Astrocyte (in vitro differentiated cells and primary cell): ENCODE measurements at regions not wholly inside any gene's neighbourhood (a gene's known extent, or its start where the extent isn't known, plus 50 kb on each side); places are given as distances from the start of the nearest gene placed in this dataset.

Experiments used
- DNase-seq: peaks from one replicate; pipeline ENCODE4 v3.0.0-alpha.2; 2010; ENCODE audit warnings: low read depth
- FAIRE-seq: peaks from 2 replicates; lab custom pipeline; 2011; peaks lifted over from hg19 to GRCh38; lab: Jason Lieb, UNC
- H2AFZ ChIP-seq: 2 replicates; pipeline ENCODE4 v1.6.0; 2012; ENCODE audit warnings: low read depth, low read length, inconsistent platforms
- H3K27ac ChIP-seq: 2 replicates; pipeline ENCODE4 v1.5.1; 2011; ENCODE audit warnings: low read depth, low read length, inconsistent platforms
- H3K27me3 ChIP-seq: 2 replicates; pipeline ENCODE4 v1.6.0; 2011; ENCODE audit warnings: low read length, inconsistent platforms; ENCODE audit not compliant: insufficient read depth
- H3K36me3 ChIP-seq: 2 replicates; pipeline ENCODE4 v1.5.1; 2011; ENCODE audit warnings: low read length, inconsistent platforms; ENCODE audit not compliant: insufficient read depth
- H3K4me1 ChIP-seq: 2 replicates; pipeline ENCODE4 v1.5.1; 2011; ENCODE audit warnings: low read length, inconsistent platforms; ENCODE audit not compliant: insufficient read depth
- H3K4me2 ChIP-seq: 2 replicates; pipeline ENCODE4 v1.6.0; 2012; ENCODE audit warnings: low read length, inconsistent platforms
- H3K4me3 ChIP-seq: 2 replicates; pipeline ENCODE4 v1.5.1; 2011; ENCODE audit warnings: low read depth, mild to moderate bottlenecking, low read length, inconsistent platforms; ENCODE audit not compliant: insufficient read depth
- H3K79me2 ChIP-seq: 2 replicates; pipeline ENCODE4 v1.6.0; 2012; ENCODE audit warnings: mild to moderate bottlenecking, low read length, inconsistent platforms; ENCODE audit not compliant: insufficient read depth
- H3K9ac ChIP-seq: 2 replicates; pipeline ENCODE4 v1.6.0; 2012; ENCODE audit warnings: mild to moderate bottlenecking, low read length, inconsistent platforms
- H3K9me3 ChIP-seq: 2 replicates; pipeline ENCODE4 v1.5.1; 2012; ENCODE audit warnings: low read depth, mild to moderate bottlenecking, low read length, inconsistent platforms; ENCODE audit not compliant: insufficient read depth
- H4K20me1 ChIP-seq: 2 replicates; pipeline ENCODE4 v1.6.0; 2012; ENCODE audit warnings: low read length, inconsistent platforms; ENCODE audit not compliant: insufficient read depth
- H3K27ac Mint-ChIP-seq: one replicate; pipeline ENCODE4 v1.8.0; 2021; ENCODE audit warnings: mild to moderate bottlenecking, mixed read lengths; ENCODE audit not compliant: unreplicated experiment
- H3K27me3 Mint-ChIP-seq: one replicate; pipeline ENCODE4 v1.8.0; 2021; ENCODE audit warnings: low read depth, mixed read lengths; ENCODE audit not compliant: unreplicated experiment
- H3K36me3 Mint-ChIP-seq: one replicate; pipeline ENCODE4 v1.8.0; 2021; ENCODE audit warnings: low read depth, mixed read lengths; ENCODE audit not compliant: unreplicated experiment
- H3K4me1 Mint-ChIP-seq: one replicate; pipeline ENCODE4 v1.8.0; 2021; ENCODE audit warnings: low read depth, mixed read lengths; ENCODE audit not compliant: unreplicated experiment
- H3K4me3 Mint-ChIP-seq: one replicate; pipeline ENCODE4 v1.8.0; 2021; ENCODE audit warnings: mild to moderate bottlenecking, moderate library complexity, mixed read lengths; ENCODE audit not compliant: unreplicated experiment
- H3K9me3 Mint-ChIP-seq: one replicate; pipeline ENCODE4 v1.8.0; 2021; ENCODE audit warnings: mild to moderate bottlenecking, mixed read lengths; ENCODE audit not compliant: unreplicated experiment
- EZH2 ChIP-seq: IDR thresholded peaks from 2 replicates; pipeline ENCODE4 v1.6.1; 2012; ENCODE audit warnings: mild to moderate bottlenecking, low read length, inconsistent platforms; ENCODE audit not compliant: insufficient read depth
- TF ChIP-seq, protein P1 (sequence below): IDR thresholded peaks from 2 replicates; pipeline ENCODE4 v1.5.1; 2011; ENCODE audit warnings: low read depth, mild to moderate bottlenecking, inconsistent platforms, low read length, moderate library complexity; ENCODE audit not compliant: insufficient read depth

GRCh38 chr4:3697033-3697432 lies 69.2 kb upstream of the ADRA2C start:
- Histone ChIP-seq H3K27me3 (no peaks in the 10 kb centered on the region), H2AFZ (no peak overlapping the region), H3K27ac (no peak overlapping the region), H3K4me3 (no peak overlapping the region), H3K9ac (no peak overlapping the region), H3K36me3 (no peaks in the 10 kb centered on the region), H4K20me1 (no peaks in the 10 kb centered on the region), H3K4me1 (no peaks in the 10 kb centered on the region), H3K79me2 (no peaks in the 10 kb centered on the region), H3K4me2 (no peak overlapping the region), H3K9me3 (peaks cover 9% of the 10 kb centered on the region)
- H3K36me3 Mint-ChIP-seq, result peaks cover 1% of the 10 kb centered on the region
- no peak overlapping the region for H3K4me3 Mint-ChIP-seq
- H3K27me3 Mint-ChIP-seq, result peaks cover 20% of the 10 kb centered on the region
- no peak overlapping the region for H3K27ac Mint-ChIP-seq
- no peak for TF ChIP-seq EZH2
- TF ChIP-seq, protein P1, sequence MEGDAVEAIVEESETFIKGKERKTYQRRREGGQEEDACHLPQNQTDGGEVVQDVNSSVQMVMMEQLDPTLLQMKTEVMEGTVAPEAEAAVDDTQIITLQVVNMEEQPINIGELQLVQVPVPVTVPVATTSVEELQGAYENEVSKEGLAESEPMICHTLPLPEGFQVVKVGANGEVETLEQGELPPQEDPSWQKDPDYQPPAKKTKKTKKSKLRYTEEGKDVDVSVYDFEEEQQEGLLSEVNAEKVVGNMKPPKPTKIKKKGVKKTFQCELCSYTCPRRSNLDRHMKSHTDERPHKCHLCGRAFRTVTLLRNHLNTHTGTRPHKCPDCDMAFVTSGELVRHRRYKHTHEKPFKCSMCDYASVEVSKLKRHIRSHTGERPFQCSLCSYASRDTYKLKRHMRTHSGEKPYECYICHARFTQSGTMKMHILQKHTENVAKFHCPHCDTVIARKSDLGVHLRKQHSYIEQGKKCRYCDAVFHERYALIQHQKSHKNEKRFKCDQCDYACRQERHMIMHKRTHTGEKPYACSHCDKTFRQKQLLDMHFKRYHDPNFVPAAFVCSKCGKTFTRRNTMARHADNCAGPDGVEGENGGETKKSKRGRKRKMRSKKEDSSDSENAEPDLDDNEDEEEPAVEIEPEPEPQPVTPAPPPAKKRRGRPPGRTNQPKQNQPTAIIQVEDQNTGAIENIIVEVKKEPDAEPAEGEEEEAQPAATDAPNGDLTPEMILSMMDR, result no peak
- no peak for DNase-seq
- H3K9me3 Mint-ChIP-seq, result peaks cover 24% of the 10 kb centered on the region
- FAIRE-seq, result no peak
- H3K4me1 Mint-ChIP-seq, result no peaks in the 10 kb centered on the region

DNA sequence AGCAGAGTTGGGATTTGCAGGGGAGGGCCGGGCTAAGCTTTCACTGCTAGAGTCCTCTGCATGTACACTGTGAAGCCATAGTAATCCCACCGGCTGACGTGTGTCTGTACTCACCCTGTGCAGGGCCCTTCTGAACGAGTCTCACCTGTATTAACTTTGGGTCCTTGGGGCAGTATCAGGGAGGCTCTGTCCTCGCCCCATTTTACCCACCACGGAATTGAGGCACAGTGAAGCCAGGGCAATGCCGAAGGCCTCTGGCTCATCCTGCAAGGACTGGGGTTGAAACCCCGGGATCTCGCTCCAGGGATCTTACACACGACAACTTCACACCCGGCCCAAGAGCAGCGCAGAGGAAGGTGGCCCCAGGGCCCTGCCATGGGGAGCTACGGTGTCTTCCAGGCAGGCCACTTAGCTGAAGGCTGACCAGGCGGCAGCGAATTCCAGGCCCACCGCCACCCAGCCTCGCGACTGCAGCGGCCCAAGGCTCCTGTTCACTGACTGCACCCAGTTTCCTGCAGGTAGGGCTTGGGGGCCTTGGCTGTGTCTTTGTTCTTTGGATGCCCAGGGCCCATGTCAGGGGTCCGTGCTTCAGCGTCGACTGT lies 75.5 kb upstream of the ADRA2C start:
- H3K27ac ChIP-seq, result no peak overlapping the region
- no peaks in the 10 kb centered on the region for H3K4me1 ChIP-seq
- no peak overlapping the region for H3K9ac ChIP-seq
- H3K4me3 Mint-ChIP-seq, result no peak overlapping the region
- H3K4me3 ChIP-seq, result no peak overlapping the region
- no peak overlapping the region for H3K4me2 ChIP-seq
- peaks cover 2% of the 10 kb centered on the region for H3K36me3 Mint-ChIP-seq
- H2AFZ ChIP-seq, result no peak overlapping the region
- H3K36me3 ChIP-seq, result no peaks in the 10 kb centered on the region
- no peak for DNase-seq
- no peak overlapping the region for H3K27ac Mint-ChIP-seq
- H3K27me3 ChIP-seq, result no peaks in the 10 kb centered on the region
- TF ChIP-seq, protein P1, result no peak
- no peak for TF ChIP-seq EZH2
- no peaks in the 10 kb centered on the region for H4K20me1 ChIP-seq
- peaks cover 39% of the 10 kb centered on the region for H3K27me3 Mint-ChIP-seq
- peaks cover 10% of the 10 kb centered on the region for H3K9me3 Mint-ChIP-seq
- no peaks in the 10 kb centered on the region for H3K4me1 Mint-ChIP-seq
- FAIRE-seq, result no peak
- peaks cover 3% of the 10 kb centered on the region for H3K9me3 ChIP-seq
- H3K79me2 ChIP-seq, result no peaks in the 10 kb centered on the region
